Naive thymus-derived CD4-positive, alpha-beta T cell (primary cell): ENCODE measurements at regions not wholly inside any gene's neighbourhood (a gene's known extent, or its start where the extent isn't known, plus 50 kb on each side); places are given as distances from the start of the nearest gene placed in this dataset.

Experiments used
- ATAC-seq: fragments of 150-1000 bp; cut with Tn5 transposase; 2 replicates; pipeline ENCODE4 v1.10.0; 2021; ENCODE audit warnings: mild to moderate bottlenecking, moderate library complexity
- CTCF ChIA-PET: fragments of 350-600 bp; sonication (Branson Sonifier 250); formaldehyde crosslinking; loops from one replicate; lab custom pipeline; 2021; ENCODE audit warnings: antibody characterized with exemption; lab: Charles Lee
- POLR2A ChIA-PET: fragments of 350-600 bp; sonication (Branson Sonifier 250); formaldehyde crosslinking; loops from one replicate; lab custom pipeline; 2021; ENCODE audit warnings: antibody characterized with exemption, inconsistent platforms; lab: Charles Lee
- DNase-seq, 9 donors: peaks; one replicate each; pipeline versions ENCODE4 v3.0.0 to v3.0.0-alpha.2; 2020 to 2022; ENCODE audit warnings: mixed read lengths in 1 of 9
- H3K27ac ChIP-seq: one replicate; pipeline ENCODE4 v1.7.0; 2013; ENCODE audit warnings: mild to moderate bottlenecking, low read depth, low read length, moderate library complexity
- H3K27me3 ChIP-seq, 2 donors: one replicate each; pipeline ENCODE4 v1.7.0; 2013; ENCODE audit warnings: low read length in 2 of 2, mild to moderate bottlenecking in 2 of 2, moderate library complexity in 2 of 2; ENCODE audit not compliant: control insufficient read depth in 2 of 2, insufficient read depth in 2 of 2
- H3K36me3 ChIP-seq, 3 experiments: 1 replicate in 2 of 3; 2 replicates in 1 of 3; pipeline ENCODE4 v1.7.0; 2013; ENCODE audit warnings: low read length in 3 of 3, mild to moderate bottlenecking in 3 of 3, moderate library complexity in 1 of 3; ENCODE audit not compliant: insufficient read depth in 3 of 3, control insufficient read depth in 2 of 3
- H3K4me1 ChIP-seq, 2 donors: one replicate each; pipeline ENCODE4 v1.7.0; 2013; ENCODE audit warnings: low read length in 2 of 2, mild to moderate bottlenecking in 2 of 2, moderate library complexity in 1 of 2; ENCODE audit not compliant: control insufficient read depth in 2 of 2, insufficient read depth in 2 of 2
- H3K4me3 ChIP-seq: 2 replicates; pipeline ENCODE4 v1.7.0; 2013; ENCODE audit warnings: mild to moderate bottlenecking, low read length
- H3K9me3 ChIP-seq, 3 experiments: 1 replicate in 2 of 3; 2 replicates in 1 of 3; pipeline ENCODE4 v1.7.0; 2013; ENCODE audit warnings: low read length in 3 of 3; ENCODE audit not compliant: control insufficient read depth in 2 of 3
- H3K27ac Mint-ChIP-seq, 9 donors: one replicate each; pipeline ENCODE4 v1.8.0; 2020 to 2022; ENCODE audit warnings: mixed read lengths in 9 of 9, mild to moderate bottlenecking in 8 of 9, moderate library complexity in 5 of 9, inconsistent platforms in 2 of 9
- H3K27me3 Mint-ChIP-seq, 5 donors: one replicate each; pipeline ENCODE4 v1.8.0; 2021 to 2022; ENCODE audit warnings: mixed read lengths in 5 of 5, mild to moderate bottlenecking in 1 of 5
- H3K36me3 Mint-ChIP-seq, 5 donors: one replicate each; pipeline ENCODE4 v1.8.0; 2020 to 2022; ENCODE audit warnings: mixed read lengths in 5 of 5, mild to moderate bottlenecking in 3 of 5, inconsistent platforms in 1 of 5
- H3K4me1 Mint-ChIP-seq, 7 donors: one replicate each; pipeline ENCODE4 v1.8.0; 2020 to 2022; ENCODE audit warnings: mixed read lengths in 7 of 7, mild to moderate bottlenecking in 3 of 7, inconsistent platforms in 1 of 7
- H3K4me3 Mint-ChIP-seq, 10 donors: one replicate each; pipeline ENCODE4 v1.8.0; 2020 to 2022; ENCODE audit warnings: mild to moderate bottlenecking in 10 of 10, mixed read lengths in 10 of 10, moderate library complexity in 6 of 10, inconsistent platforms in 2 of 10
- H3K9me3 Mint-ChIP-seq, 11 donors: one replicate each; pipeline ENCODE4 v1.8.0; 2020 to 2022; ENCODE audit warnings: mixed read lengths in 11 of 11, mild to moderate bottlenecking in 4 of 11, inconsistent platforms in 1 of 11, moderate library complexity in 1 of 11
- intact Hi-C, 2 donors: fragments of 100-400 bp; cut with micrococcal nuclease; formaldehyde crosslinking; loops; one replicate each; pipeline ENCODE4 v1.15.1; 2023

GRCh38 chr13:81446441-81446840 lies 1105.5 kb upstream of the SPRY2 start:
- Mint-ChIP-seq H3K4me3 (no peak overlapping the region), H3K36me3 (no peaks in the 10 kb centered on the region), H3K9me3 (peaks cover 0 to 20% (median 8%) of the 10 kb centered on the region in 11 donors), H3K4me1 (no peaks in the 10 kb centered on the region), H3K27ac (no peak overlapping the region), H3K27me3 (no peaks in the 10 kb centered on the region)
- Histone ChIP-seq H3K4me3 (no peak overlapping the region), H3K36me3 (no peaks in the 10 kb centered on the region), H3K9me3 (no peaks in the 10 kb centered on the region), H3K27ac (no peak overlapping the region), H3K4me1 (no peaks in the 10 kb centered on the region), H3K27me3 (no peaks in the 10 kb centered on the region)
- ATAC-seq: no peak
- DNase-seq: no peak
- ChIA-PET POLR2A (no interaction called here), CTCF (no interaction called here)
- intact Hi-C loops: no loop called here

- no peak overlapping the region for H3K4me3 Mint-ChIP-seq
- Histone ChIP-seq H3K4me3 (no peak overlapping the region), H3K27ac (no peak overlapping the region), H3K36me3 (no peaks in the 10 kb centered on the region), H3K9me3 (no peaks in the 10 kb centered on the region), H3K27me3 (no peaks in the 10 kb centered on the region), H3K4me1 (no peaks in the 10 kb centered on the region)
- CTCF ChIA-PET: no interaction called here
- H3K27ac Mint-ChIP-seq: no peak overlapping the region
- POLR2A ChIA-PET: no interaction called here
- intact Hi-C loops: no loop called here
- DNase-seq: no peak
- H3K9me3 Mint-ChIP-seq: peaks cover 3 to 20% (median 6%) of the 10 kb centered on the region in 11 donors
- no peaks in the 10 kb centered on the region for H3K36me3 Mint-ChIP-seq
- H3K4me1 Mint-ChIP-seq: no peaks in the 10 kb centered on the region
- no peak for ATAC-seq
- no peaks in the 10 kb centered on the region for H3K27me3 Mint-ChIP-seq
Measured at GRCh38 chr13:81442904-81443303, 1102.0 kb upstream of the SPRY2 start.

GRCh38 chr13:81425286-81425685 lies 1084.4 kb upstream of the SPRY2 start:
- ATAC-seq (no peak), DNase-seq (no peak)
- Mint-ChIP-seq H3K27me3 (no peaks in the 10 kb centered on the region), H3K9me3 (peaks cover 0 to 20% (median 6%) of the 10 kb centered on the region in 11 donors), H3K27ac (no peak overlapping the region), H3K36me3 (no peaks in the 10 kb centered on the region), H3K4me3 (no peak overlapping the region), H3K4me1 (no peaks in the 10 kb centered on the region)
- Histone ChIP-seq H3K9me3 (no peaks in the 10 kb centered on the region), H3K4me3 (no peak overlapping the region), H3K27ac (no peak overlapping the region), H3K4me1 (no peaks in the 10 kb centered on the region), H3K27me3 (no peaks in the 10 kb centered on the region), H3K36me3 (no peaks in the 10 kb centered on the region)
- POLR2A ChIA-PET: no interaction called here
- intact Hi-C loops: no loop called here
- CTCF ChIA-PET: no interaction called here

- H3K27ac Mint-ChIP-seq: no peak overlapping the region
- Histone ChIP-seq H3K4me1 (no peaks in the 10 kb centered on the region), H3K27me3 (no peaks in the 10 kb centered on the region), H3K36me3 (no peaks in the 10 kb centered on the region), H3K4me3 (no peak overlapping the region), H3K27ac (no peak overlapping the region), H3K9me3 (no peaks in the 10 kb centered on the region)
- CTCF ChIA-PET: no interaction called here
- DNase-seq (no peak), ATAC-seq (no peak)
- H3K4me1 Mint-ChIP-seq: no peaks in the 10 kb centered on the region
- H3K27me3 Mint-ChIP-seq: no peaks in the 10 kb centered on the region
- POLR2A ChIA-PET: no interaction called here
- H3K9me3 Mint-ChIP-seq: peaks cover 3 to 27% (median 5%) of the 10 kb centered on the region in 11 donors
- intact Hi-C loops: no loop called here
- no peaks in the 10 kb centered on the region for H3K36me3 Mint-ChIP-seq
- no peak overlapping the region for H3K4me3 Mint-ChIP-seq
Measured at GRCh38 chr13:81409284-81409683, 1068.4 kb upstream of the SPRY2 start.

- Mint-ChIP-seq H3K27ac (no peak overlapping the region), H3K36me3 (no peaks in the 10 kb centered on the region), H3K4me1 (no peaks in the 10 kb centered on the region), H3K27me3 (no peaks in the 10 kb centered on the region), H3K9me3 (peaks cover 0 to 27% (median 4%) of the 10 kb centered on the region in 11 donors), H3K4me3 (no peak overlapping the region)
- Histone ChIP-seq H3K4me1 (no peaks in the 10 kb centered on the region), H3K36me3 (no peaks in the 10 kb centered on the region), H3K9me3 (no peaks in the 10 kb centered on the region), H3K27me3 (no peaks in the 10 kb centered on the region), H3K4me3 (no peak overlapping the region), H3K27ac (no peak overlapping the region)
- ATAC-seq: no peak
- ChIA-PET CTCF (no interaction called here), POLR2A (no interaction called here)
- DNase-seq: no peak
- intact Hi-C loops: no loop called here
Measured at GRCh38 chr13:81408647-81409046, 1067.7 kb upstream of the SPRY2 start.

- Mint-ChIP-seq H3K4me1 (no peaks in the 10 kb centered on the region), H3K27me3 (no peaks in the 10 kb centered on the region), H3K4me3 (no peak overlapping the region), H3K36me3 (no peaks in the 10 kb centered on the region), H3K27ac (no peak overlapping the region), H3K9me3 (peaks cover 0 to 22% (median 4%) of the 10 kb centered on the region in 11 donors)
- ChIA-PET POLR2A (no interaction called here), CTCF (no interaction called here)
- Histone ChIP-seq H3K4me3 (no peak overlapping the region), H3K36me3 (no peaks in the 10 kb centered on the region), H3K4me1 (no peaks in the 10 kb centered on the region), H3K9me3 (no peaks in the 10 kb centered on the region), H3K27me3 (no peaks in the 10 kb centered on the region), H3K27ac (no peak overlapping the region)
- DNase-seq (no peak), ATAC-seq (no peak)
- intact Hi-C loops: no loop called here
Measured at GRCh38 chr13:81406639-81407292, 1065.8 kb upstream of the SPRY2 start.

GRCh38 chr13:81406022-81406421 lies 1065.1 kb upstream of the SPRY2 start:
- DNase-seq (no peak), ATAC-seq (no peak)
- H3K27ac Mint-ChIP-seq: no peak overlapping the region
- Histone ChIP-seq H3K27ac (no peak overlapping the region), H3K9me3 (no peaks in the 10 kb centered on the region), H3K36me3 (no peaks in the 10 kb centered on the region), H3K4me1 (no peaks in the 10 kb centered on the region), H3K4me3 (no peak overlapping the region), H3K27me3 (no peaks in the 10 kb centered on the region)
- H3K4me1 Mint-ChIP-seq: no peaks in the 10 kb centered on the region
- POLR2A ChIA-PET: no interaction called here
- H3K36me3 Mint-ChIP-seq: no peaks in the 10 kb centered on the region
- CTCF ChIA-PET: no interaction called here
- no peaks in the 10 kb centered on the region for H3K27me3 Mint-ChIP-seq
- H3K4me3 Mint-ChIP-seq: no peak overlapping the region
- intact Hi-C loops: no loop called here
- peaks cover 0 to 19% (median 4%) of the 10 kb centered on the region in 11 donors for H3K9me3 Mint-ChIP-seq
